DMS 273 (cell line): ENCODE measurements at regions not wholly inside any gene's neighbourhood (a gene's known extent, or its start where the extent isn't known, plus 50 kb on each side); places are given as distances from the start of the nearest gene placed in this dataset.

Source experiments
- DNase-seq: peaks from one replicate; lab custom pipeline; 2025; ENCODE audit not compliant: unreplicated experiment; lab: John Stamatoyannopoulos, UW

- DNase-seq = no peak
Measured at GRCh38 chr15:63454503-63455211, 49.7 kb upstream of the USP3 start.
